GM21786 (cell line): ENCODE measurements at regions not wholly inside any gene's neighbourhood (a gene's known extent, or its start where the extent isn't known, plus 50 kb on each side); places are given as distances from the start of the nearest gene placed in this dataset.

Source experiments
- ATAC-seq: cut with Tn5 transposase; IDR thresholded peaks from one replicate; pipeline ENCODE4 v1.9.1; 2021; ENCODE audit not compliant: unreplicated experiment

DNA sequence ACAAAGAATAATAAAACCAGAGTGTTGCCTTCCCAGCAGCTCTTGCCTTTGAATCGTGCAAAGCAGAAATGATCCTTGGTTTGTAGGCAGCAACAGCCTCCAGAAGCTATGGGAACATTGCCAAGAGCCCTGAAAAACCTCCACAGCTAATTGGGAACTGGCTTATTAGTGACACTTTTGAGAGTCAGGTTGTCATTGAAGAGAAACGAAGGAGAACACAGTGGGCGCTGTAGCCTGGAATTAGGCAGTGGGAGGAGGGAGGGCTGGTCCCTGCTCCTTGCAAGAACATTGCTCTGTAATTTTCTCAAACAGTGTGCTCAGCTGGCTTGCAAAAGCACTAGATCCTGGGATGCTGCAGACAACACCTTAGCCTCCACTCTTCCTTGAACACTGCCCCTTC, 331.5 kb upstream of the EMCN start:
- ATAC-seq: no peak

GRCh38 chr4:100848841-100849240, 331.0 kb upstream of the EMCN start:
- peak; percentile 81 for ATAC-seq

DNA sequence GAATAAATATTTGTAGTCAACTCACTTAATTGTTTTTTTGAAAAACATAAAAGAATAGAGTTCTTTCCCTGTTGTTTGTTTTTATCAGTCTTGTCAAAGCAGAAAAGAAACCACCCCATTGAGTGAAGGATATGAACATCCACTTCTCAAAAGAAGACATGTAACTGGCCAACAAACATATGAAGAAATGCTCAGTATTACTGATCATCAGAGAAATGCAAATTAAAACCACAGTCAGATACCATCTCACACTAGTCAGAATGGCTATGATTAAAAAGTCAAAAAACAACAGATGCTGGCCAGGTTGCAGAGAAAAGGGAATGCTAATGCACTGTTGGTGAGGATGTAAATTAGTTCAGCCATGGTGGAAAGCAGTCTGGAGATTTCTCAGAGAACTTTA, 326.1 kb upstream of the EMCN start:
- ATAC-seq: no peak

- no peak for ATAC-seq
These were observed 325.0 kb upstream of the EMCN start for GRCh38 chr4:100842856-100843255.

GRCh38 chr4:100841911-100842310, 324.1 kb upstream of the EMCN start:
- no peak for ATAC-seq

DNA sequence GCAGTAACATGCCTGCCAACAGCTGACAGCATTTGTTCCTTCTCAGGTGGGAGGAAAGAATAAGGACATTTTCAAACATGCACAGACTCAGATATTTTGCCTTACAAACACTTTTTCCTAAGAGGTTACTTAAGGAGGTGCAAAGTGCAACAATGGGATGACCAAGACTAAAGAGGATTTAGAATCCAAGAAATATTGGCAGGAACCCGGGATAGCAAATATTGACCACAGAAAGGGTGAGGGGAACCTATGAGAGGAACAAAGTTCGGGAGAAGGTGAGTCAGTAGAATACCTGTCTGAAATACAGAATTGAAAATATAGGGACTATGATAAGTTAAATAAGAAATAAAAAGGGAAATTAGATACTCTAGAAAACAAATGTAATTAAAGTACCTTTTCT, 321.9 kb upstream of the EMCN start:
- no peak for ATAC-seq

DNA sequence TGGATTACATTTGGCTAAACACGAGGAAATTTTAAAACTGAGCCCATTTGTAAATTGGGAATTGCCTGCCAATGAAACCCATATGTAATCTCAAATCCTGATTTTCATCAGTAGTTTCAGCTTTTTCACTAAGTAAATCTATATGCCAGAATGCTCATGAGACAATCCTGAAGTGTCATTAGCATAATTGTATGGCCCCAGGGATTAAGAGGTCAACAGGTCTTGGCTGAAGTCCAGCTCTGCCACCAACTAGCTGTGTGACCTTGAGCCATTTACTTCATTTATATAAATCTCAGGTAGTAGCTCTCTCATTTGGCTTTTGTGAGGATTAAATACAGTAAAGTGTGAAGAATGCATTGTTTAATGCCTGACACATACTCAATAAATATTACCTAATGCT, 320.5 kb upstream of the EMCN start:
- ATAC-seq: no peak

DNA sequence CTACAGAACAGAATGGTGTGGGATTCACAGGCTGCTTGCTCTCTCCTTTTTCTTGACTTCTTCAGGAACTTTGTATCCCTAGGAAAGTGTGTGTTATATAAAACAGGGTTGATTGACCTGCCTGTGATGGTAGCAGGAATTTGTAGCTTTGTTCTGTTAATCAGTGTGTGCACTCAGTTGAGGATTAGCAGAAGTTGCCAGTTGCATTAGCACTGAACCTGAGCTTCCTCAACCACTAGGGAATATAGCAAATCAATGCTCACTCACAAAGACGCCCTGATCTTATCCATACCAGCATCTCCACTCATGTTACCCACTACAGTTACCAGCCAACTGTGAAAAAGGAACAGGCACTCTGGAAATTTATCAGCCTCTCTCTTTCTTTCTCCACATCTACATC, 319.1 kb upstream of the EMCN start:
- no peak for ATAC-seq

DNA sequence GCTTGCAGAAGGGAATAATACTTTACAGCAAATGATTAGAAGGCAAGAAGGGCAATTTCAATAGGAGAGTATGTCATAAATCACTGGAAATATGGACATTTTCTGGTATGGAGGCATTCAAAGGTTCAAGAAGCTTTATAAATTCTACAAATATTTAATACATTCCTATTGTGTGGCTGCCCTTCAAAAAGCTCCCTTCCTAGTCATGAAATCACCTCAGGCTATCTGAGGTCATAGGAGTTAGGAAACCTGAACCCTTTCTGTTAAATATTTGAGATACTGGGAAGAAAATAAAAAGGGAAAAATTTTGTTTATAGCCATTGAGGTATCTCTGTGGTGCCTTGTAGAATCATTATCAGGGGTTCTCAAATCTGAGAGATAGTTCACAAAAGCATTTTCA, 316.8 kb upstream of the EMCN start:
- no peak for ATAC-seq

DNA sequence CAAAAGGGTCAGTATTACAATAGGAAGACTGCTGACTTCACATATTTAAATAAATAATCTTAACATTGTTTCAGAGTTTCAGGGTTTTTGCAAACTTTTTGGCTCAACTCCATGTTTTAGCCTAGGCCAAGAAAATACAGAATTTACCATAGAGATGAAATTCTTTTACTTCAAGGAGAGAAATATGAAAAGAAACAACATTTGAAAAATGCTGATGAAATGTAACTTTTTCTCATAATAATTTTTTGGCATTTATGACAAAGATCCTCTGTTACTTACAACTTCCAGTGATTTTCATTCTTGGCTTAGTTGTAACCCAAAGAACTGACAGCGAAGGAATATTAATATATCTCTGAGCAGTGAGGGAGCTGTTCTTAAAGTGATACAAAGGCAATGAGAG, 316.1 kb upstream of the EMCN start:
- ATAC-seq: no peak

DNA sequence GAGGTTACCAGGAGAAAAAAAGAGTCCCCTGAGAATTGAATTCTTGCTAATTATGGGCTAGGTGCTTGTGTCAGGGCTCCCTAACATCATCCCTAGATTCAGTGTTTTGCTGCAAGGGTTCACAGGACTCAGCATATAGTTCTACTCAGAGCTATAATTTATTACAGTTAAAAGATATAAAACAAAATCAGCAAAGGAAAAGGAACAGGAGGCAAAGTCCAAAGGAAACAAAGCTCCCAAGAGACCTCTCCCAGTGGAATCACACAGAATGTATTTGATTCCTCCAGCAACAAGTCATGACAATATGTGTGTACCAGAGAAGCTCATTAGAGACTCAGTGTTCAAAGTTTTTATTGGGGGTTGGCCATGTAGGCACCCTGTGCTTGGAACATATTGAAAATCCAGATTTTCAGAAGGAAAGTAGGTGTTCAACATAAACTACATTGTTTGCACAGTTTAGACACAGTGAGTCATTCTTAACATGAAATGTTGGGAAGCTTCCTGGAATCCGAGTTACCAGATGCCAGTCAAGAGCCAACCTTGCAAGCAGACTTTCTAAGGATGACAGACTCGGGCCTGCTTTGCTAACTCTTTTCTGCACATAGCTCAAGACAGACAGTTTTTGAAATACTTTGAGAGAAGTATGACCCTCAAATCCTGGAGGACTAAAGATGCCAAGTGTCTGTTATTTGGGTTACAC, 311.3 kb upstream of the EMCN start:
- ATAC-seq: no peak

DNA sequence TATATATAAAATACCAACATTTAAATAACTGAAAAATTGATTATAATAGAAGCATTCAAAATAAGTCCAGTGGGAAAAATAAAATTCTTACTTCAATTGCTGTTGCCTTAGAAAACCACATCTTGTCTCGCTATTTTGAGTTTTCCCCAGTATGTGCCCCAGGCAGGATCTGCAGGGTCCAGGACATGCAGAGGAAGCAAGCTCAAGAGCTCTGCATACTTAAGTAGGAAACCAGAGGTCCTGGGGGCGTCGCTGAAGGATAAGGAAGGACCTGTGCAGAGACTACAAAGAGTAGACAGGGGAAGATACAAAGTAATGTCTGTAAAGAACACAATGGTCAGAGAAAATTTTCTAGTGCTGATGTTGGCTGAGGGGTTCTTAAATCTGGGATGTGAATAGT, 310.5 kb upstream of the EMCN start:
- ATAC-seq: no peak

DNA sequence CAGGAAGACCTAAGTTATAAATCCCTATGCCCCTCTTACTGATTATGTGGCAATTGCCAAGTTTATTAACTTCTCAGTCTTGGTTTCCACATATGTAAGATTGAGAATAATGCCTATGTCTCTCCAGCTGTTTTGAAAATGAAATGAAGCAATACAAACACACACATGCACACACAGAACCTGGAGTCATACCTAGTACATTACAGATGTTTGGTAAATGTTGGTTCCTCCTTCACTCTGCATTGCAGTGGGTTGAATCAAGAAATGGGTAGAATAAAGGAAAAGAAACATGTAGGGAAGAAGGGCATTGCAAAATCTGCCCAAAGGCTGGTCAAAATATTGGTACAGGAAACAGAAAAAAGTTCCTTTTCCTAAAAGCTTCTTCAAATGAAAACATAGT, 309.9 kb upstream of the EMCN start:
- ATAC-seq: no peak

DNA sequence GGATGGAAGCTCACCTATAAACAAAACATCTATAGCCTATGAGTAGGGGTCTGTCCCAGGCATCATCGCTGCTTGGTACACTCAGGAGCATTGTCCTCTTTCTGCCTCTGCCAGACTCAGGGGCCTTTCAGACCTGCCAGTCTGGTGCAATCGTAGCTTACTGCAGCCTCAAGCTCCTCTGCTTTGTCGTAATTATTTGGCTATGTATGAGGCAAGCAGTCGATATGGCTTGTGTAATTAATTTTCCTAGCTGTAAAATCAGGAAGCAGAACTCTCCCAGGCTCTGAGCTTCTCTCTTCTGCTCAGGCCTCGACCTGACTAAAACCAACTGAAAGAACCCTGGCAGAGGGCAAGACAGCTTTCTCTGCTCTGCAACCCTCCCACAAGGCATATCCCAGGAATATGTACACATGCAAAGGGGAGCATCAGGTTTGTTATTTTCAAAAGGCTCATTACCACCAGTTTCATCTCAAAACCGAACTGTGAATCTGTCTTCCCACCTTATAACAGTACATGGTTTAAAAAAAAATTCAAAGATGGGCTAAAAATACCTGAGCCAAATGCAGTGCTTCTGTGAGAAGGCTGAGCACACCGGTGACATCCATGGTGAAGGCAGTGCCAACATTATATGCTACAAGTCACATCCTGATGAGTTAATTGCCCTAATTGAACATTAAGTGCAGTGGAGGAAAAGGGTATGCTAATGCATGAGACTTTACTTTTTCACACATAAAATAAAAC, 309.2 kb upstream of the EMCN start:
- no peak for ATAC-seq

DNA sequence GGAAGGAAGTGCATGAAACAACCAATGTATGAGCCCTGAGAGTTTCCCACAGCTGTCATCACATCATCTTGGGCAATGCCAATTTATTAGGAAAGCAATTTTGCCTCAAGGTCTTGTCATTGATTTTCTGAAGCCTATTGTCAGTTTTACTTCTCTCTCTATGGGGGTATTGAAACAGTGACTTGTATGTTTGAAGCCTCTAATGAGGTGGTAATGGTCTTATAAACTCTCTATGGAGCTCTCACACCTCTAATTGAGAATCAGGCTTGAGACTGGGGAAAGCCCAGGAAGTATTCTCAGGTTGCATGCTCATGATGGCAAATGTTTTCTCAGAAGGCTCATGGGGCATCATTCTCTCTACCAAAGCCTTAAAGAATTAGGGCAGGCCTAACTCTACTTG, 308.2 kb upstream of the EMCN start:
- no peak for ATAC-seq

DNA sequence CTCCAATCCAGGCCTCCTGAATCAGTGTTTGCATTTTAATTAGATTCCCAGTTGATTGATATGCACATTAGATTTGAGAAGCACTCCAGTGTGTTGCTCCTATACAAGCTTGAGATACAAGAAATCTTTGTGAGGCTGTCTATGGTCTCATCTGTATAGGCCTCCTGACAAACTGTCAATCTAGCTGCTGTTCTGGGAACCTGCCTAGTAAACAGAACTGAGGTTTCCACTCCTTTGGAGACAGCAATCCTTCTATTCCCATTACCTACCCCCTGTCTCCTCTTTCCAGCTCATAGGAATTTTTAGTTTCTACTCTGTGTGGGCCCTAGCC, 306.1 kb upstream of the EMCN start:
- ATAC-seq: peak; percentile 1

GRCh38 chr4:100823066-100823992, 305.5 kb upstream of the EMCN start:
- peak; percentile 71 for ATAC-seq

DNA sequence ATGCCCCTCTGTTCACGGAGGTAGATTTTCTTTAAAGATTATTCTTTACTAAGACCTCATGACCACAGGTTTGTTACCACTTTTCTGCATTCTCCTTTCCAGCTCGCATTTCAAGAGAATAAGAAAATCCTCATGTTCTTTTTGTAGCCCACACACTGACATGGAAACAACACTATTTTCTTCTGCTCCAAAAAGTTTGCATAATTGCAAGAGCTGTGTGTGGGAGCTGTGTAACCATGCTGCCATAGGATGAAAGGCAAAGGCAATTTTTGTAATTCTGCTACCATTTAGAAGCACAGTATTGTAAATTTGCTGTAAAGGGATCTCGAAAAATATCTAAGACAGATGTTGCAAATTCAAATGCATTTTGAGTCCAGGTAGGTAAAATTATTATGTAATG, 302.4 kb upstream of the EMCN start:
- ATAC-seq: no peak

DNA sequence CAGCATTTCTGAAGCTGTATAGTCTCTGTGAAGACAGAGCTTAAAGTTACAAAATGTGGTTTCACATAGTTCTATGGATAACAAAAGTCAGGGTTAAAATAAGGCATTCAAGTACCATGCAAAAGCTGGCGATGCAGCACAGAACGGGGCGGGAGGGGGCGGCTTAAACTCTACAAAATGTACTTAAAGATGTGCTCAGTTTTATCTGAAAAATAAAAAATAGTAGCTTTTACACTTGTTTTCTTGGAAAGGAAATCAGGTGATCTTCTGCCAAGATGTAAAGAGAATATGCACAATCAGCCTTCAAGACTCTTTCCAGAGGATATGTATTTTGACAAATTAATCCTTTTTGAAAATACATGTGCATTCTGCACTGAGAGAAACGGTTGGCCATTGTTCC, 301.7 kb upstream of the EMCN start:
- ATAC-seq: no peak

- no peak for ATAC-seq
These were observed 298.7 kb upstream of the EMCN start for GRCh38 chr4:100816436-100817045.

DNA sequence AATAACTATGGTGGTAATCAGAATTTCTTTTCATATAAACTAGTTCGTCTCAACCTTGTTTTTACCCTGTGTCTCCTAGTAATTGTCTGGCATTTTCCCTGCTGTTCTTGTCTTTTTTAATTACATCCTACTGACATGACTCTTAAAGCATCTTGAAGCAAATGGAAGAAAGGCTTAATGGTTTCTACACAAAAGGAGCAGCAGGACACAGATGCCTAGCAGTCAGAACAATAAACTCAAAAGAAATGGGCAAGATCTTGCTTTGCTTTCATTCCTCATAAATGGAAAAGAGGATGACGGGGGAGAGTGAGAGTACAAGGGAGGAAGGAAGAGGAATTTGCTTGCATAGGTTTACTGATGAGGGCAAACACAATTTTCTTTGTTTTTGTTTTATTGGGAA, 293.2 kb upstream of the EMCN start:
- no peak for ATAC-seq

DNA sequence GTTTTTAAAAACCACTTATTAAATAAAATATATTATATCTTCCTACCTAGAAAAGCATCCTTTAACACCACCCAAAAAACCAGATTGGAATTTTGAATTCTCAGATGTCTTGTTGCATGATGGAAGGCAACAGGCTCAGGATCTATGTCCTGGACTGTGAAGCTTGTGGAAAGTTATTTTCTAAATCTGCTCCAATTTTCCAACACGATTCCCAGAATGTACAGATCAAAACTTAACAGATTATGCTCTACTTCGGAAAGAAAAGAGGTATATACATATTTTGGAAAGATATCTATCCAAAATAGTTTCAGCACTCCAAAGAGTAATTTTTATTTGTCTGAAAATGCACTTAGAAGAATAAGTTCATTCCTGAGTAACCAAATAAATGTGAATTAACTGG, 291.7 kb upstream of the EMCN start:
- ATAC-seq: no peak
